ENCODE measurements at regions not wholly inside any gene's neighbourhood (a gene's known extent, or its start where the extent isn't known, plus 50 kb on each side); places are given as distances from the start of the nearest gene placed in this dataset.

DNA sequence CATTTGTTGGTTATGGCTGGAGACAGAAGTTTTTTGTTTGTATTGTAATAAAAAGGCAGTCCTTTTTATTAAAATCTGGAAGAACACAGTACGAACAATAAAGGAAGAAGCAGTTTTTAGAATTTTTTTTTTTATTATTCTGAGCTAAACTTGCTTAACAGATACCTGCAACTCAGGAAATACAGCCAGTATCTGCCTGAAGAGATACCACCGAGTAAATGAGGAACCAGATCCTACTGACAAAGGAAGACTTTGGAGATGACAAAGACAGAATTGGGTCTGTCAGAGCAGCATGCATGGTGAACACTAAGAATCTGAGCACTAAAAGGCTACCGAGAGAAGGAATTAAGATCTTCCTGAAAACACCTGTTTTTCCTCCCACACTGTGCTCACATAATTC lies 1335.9 kb upstream of the SORCS1 start:
- no peak for ATAC-seq (ENCODE audit: low read depth)

GRCh38 chr10:108496106-108496505 lies 1331.6 kb upstream of the SORCS1 start:
- CTCF ChIA-PET, result no interaction called here
- Mint-ChIP-seq H3K36me3 (ENCODE audit: low read depth) (no peaks in the 10 kb centered on the region), H3K4me1 (no peaks in the 10 kb centered on the region), H3K9me3 (peaks cover 10% of the 10 kb centered on the region), H3K27ac (no peak overlapping the region), H3K4me3 (no peak overlapping the region), H3K27me3 (no peaks in the 10 kb centered on the region)
- intact Hi-C loops (cut with micrococcal nuclease), result no loop called here
- ATAC-seq (ENCODE audit: low read depth) (no peak), DNase-seq (no peak)
- POLR2A ChIA-PET, result no interaction called here
- TF ChIP-seq, protein P1, sequence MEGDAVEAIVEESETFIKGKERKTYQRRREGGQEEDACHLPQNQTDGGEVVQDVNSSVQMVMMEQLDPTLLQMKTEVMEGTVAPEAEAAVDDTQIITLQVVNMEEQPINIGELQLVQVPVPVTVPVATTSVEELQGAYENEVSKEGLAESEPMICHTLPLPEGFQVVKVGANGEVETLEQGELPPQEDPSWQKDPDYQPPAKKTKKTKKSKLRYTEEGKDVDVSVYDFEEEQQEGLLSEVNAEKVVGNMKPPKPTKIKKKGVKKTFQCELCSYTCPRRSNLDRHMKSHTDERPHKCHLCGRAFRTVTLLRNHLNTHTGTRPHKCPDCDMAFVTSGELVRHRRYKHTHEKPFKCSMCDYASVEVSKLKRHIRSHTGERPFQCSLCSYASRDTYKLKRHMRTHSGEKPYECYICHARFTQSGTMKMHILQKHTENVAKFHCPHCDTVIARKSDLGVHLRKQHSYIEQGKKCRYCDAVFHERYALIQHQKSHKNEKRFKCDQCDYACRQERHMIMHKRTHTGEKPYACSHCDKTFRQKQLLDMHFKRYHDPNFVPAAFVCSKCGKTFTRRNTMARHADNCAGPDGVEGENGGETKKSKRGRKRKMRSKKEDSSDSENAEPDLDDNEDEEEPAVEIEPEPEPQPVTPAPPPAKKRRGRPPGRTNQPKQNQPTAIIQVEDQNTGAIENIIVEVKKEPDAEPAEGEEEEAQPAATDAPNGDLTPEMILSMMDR (IDR thresholded peaks at IDR 0.05), result no peak

More for the DNA sequence above, 1335.9 kb upstream of the SORCS1 start:
- H3K4me3 Mint-ChIP-seq, result no peak overlapping the region
- POLR2A ChIA-PET, result no interaction called here
- no peaks in the 10 kb centered on the region for H3K36me3 Mint-ChIP-seq (ENCODE audit: low read depth)
- no peaks in the 10 kb centered on the region for H3K4me1 Mint-ChIP-seq
- no peak overlapping the region for H3K27ac Mint-ChIP-seq
- H3K9me3 Mint-ChIP-seq, result peaks cover 9% of the 10 kb centered on the region
- no peaks in the 10 kb centered on the region for H3K27me3 Mint-ChIP-seq
- intact Hi-C loops (cut with micrococcal nuclease), result no loop called here
- DNase-seq, result no peak
- TF ChIP-seq, protein P1 (IDR thresholded peaks at IDR 0.05), result no peak
- CTCF ChIA-PET, result no interaction called here

GRCh38 chr10:108490944-108491343 lies 1326.4 kb upstream of the SORCS1 start:
- Mint-ChIP-seq H3K36me3 (ENCODE audit: low read depth) (no peaks in the 10 kb centered on the region), H3K27me3 (no peaks in the 10 kb centered on the region), H3K27ac (no peak overlapping the region), H3K9me3 (peaks cover 6% of the 10 kb centered on the region), H3K4me3 (no peak overlapping the region), H3K4me1 (no peaks in the 10 kb centered on the region)
- intact Hi-C loops (cut with micrococcal nuclease), result no loop called here
- no peak for ATAC-seq (ENCODE audit: low read depth)
- TF ChIP-seq, protein P1 (IDR thresholded peaks at IDR 0.05), result no peak
- DNase-seq, result no peak
- CTCF ChIA-PET, result no interaction called here
- POLR2A ChIA-PET, result no interaction called here

DNA sequence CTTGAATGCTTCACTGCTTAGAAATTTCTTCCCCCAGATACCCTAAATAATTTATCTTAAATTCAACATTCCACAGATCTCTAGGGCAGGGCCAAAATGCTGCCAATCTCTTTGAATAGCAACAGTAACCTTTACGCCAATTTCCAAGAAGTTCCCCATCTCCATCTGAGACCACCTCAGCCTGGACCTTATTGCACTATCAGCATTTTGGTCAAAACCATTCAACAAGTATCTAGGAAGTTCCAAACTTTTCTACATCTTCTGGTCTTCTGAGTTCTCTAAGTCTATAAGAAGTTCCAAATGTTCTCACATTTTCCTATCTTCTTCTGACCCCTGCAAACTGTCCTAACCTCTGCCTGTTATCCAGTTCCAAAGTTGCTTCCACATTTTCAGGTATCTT lies 1306.9 kb upstream of the SORCS1 start:
- ATAC-seq (ENCODE audit: low read depth) (no peak), DNase-seq (no peak)
- Mint-ChIP-seq H3K9me3 (no peaks in the 10 kb centered on the region), H3K27ac (no peak overlapping the region), H3K27me3 (peaks cover 7% of the 10 kb centered on the region), H3K36me3 (ENCODE audit: low read depth) (no peaks in the 10 kb centered on the region), H3K4me3 (no peak overlapping the region), H3K4me1 (no peaks in the 10 kb centered on the region)
- TF ChIP-seq, protein P1 (IDR thresholded peaks at IDR 0.05), result no peak
- intact Hi-C loops (cut with micrococcal nuclease), result no loop called here
- ChIA-PET POLR2A (no interaction called here), CTCF (no interaction called here)

GRCh38 chr10:108469940-108470339 lies 1305.4 kb upstream of the SORCS1 start:
- DNase-seq (no peak), ATAC-seq (ENCODE audit: low read depth) (no peak)
- Mint-ChIP-seq H3K4me1 (no peaks in the 10 kb centered on the region), H3K27me3 (peaks cover 16% of the 10 kb centered on the region), H3K9me3 (no peaks in the 10 kb centered on the region), H3K36me3 (ENCODE audit: low read depth) (no peaks in the 10 kb centered on the region), H3K27ac (no peak overlapping the region), H3K4me3 (no peak overlapping the region)
- TF ChIP-seq, protein P1 (IDR thresholded peaks at IDR 0.05), result no peak
- POLR2A ChIA-PET, result no interaction called here
- intact Hi-C loops (cut with micrococcal nuclease), result no loop called here
- CTCF ChIA-PET, result no interaction called here
